Loucy (cell line): ENCODE measurements at regions not wholly inside any gene's neighbourhood (a gene's known extent, or its start where the extent isn't known, plus 50 kb on each side); places are given as distances from the start of the nearest gene placed in this dataset.

Experiments
- CTCF ChIP-seq: fragments of 200-600 bp; sonication (generic); conservative IDR thresholded peaks from 2 replicates; pipeline ENCODE4 v1.5.1; 2014; ENCODE audit warnings: mild to moderate bottlenecking, antibody characterized with exemption, low read length
- EZH2phosphoT487 ChIP-seq: fragments of 200-600 bp; IDR thresholded peaks from 2 replicates; pipeline ENCODE4 v1.6.1; 2018; ENCODE audit warnings: antibody characterized with exemption, mild to moderate bottlenecking, moderate library complexity, borderline replicate concordance

GRCh38 chr20:43363506-43363905 lies 94.2 kb upstream of the SRSF6 start:
- TF ChIP-seq CTCF (no peak), EZH2phosphoT487 (no peak)
